ENCODE measurements at regions not wholly inside any gene's neighbourhood (a gene's known extent, or its start where the extent isn't known, plus 50 kb on each side); places are given as distances from the start of the nearest gene placed in this dataset.

- H3K27ac Mint-ChIP-seq = peak overlapping the region; percentile 25 to 83
- Histone ChIP-seq H3K4me1 (ENCODE audit: control insufficient read depth in 1 of 2, extremely low read depth in 1 of 2, insufficient read depth in 2 of 2, low read length in 2 of 2) (peaks cover 13 to 44% of the 10 kb centered on the region in 2 experiments), H3K27ac (ENCODE audit: low read length) (no peak overlapping the region), H3K36me3 (ENCODE audit: control insufficient read depth in 2 of 2, extremely low read depth in 1 of 2, insufficient read depth in 1 of 2, low read length in 1 of 2) (no peaks in the 10 kb centered on the region), H3K27me3 (replicated peaks in 1 of 2; ENCODE audit: control insufficient read depth in 2 of 2, extremely low read depth in 1 of 2, insufficient read depth in 2 of 2, low read length in 1 of 2) (no peaks in the 10 kb centered on the region), H3K4me3 (ENCODE audit: control insufficient read depth in 1 of 2, extremely low read depth in 1 of 2, low read length in 1 of 2) (no peak overlapping the region), H3K9me3 (no peaks in the 10 kb centered on the region)
- H3K36me3 Mint-ChIP-seq = no peaks in the 10 kb centered on the region
- no peaks in the 10 kb centered on the region for H3K27me3 Mint-ChIP-seq
- ChIA-PET POLR2A (interaction anchor here (0.5 to 1.0 kb wide), 2 partner anchors 15 to 25 kb away, joined by 3 read pairs; a partner anchor contains a TSS), CTCF (interaction anchor here (0.5 to 1.0 kb wide), 4 partner anchors 11 to 77 kb away, joined by 3 to 4 read pairs (median 3); a partner anchor contains a TSS)
- H3K4me3 Mint-ChIP-seq = peak overlapping the region; percentile 20 to 63 (median 43)
- H3K4me1 Mint-ChIP-seq = peaks cover 25 to 37% (median 29%) of the 10 kb centered on the region in 3 donors
- ATAC-seq (replicated peaks in 1 of 4) = no peak
- 98% methylated on average over 8 of the region's 16 CpGs for WGBS (ENCODE audit: insufficient coverage)
- no peaks in the 10 kb centered on the region for H3K9me3 Mint-ChIP-seq
- no peak for DNase-seq
Measured at GRCh38 chr6:26200918-26201721, 113.9 kb downstream of the HFE start.

- DNase-seq (no peak), ATAC-seq (replicated peaks in 1 of 4) (no peak)
- H3K36me3 ChIP-seq (ENCODE audit: control insufficient read depth in 2 of 2, extremely low read depth in 1 of 2, insufficient read depth in 1 of 2, low read length in 1 of 2) = no peaks in the 10 kb centered on the region
- no peaks in the 10 kb centered on the region for H3K9me3 ChIP-seq
- H3K27ac ChIP-seq (ENCODE audit: low read length) = no peak overlapping the region
- H3K4me3 ChIP-seq (ENCODE audit: control insufficient read depth in 1 of 2, extremely low read depth in 1 of 2, low read length in 1 of 2) = no peak overlapping the region
- Mint-ChIP-seq H3K36me3 (no peaks in the 10 kb centered on the region), H3K27ac (no peak overlapping the region), H3K9me3 (no peaks in the 10 kb centered on the region), H3K4me1 (peaks cover 25 to 35% (median 29%) of the 10 kb centered on the region in 3 donors), H3K27me3 (no peaks in the 10 kb centered on the region), H3K4me3 (no peak overlapping the region)
- 100% methylated on average over 5 of the region's 6 CpGs for WGBS (ENCODE audit: insufficient coverage)
- no peaks in the 10 kb centered on the region for H3K27me3 ChIP-seq (replicated peaks in 1 of 2; ENCODE audit: control insufficient read depth in 2 of 2, extremely low read depth in 1 of 2, insufficient read depth in 2 of 2, low read length in 1 of 2)
- CTCF ChIA-PET = no interaction called here
- POLR2A ChIA-PET = interaction anchor here (1.8 to 6.6 kb wide), 2 partner anchors 14 kb away, joined by 8 to 216 read pairs; a partner anchor contains a TSS
- peaks cover 17 to 39% of the 10 kb centered on the region in 2 experiments for H3K4me1 ChIP-seq (ENCODE audit: control insufficient read depth in 1 of 2, extremely low read depth in 1 of 2, insufficient read depth in 2 of 2, low read length in 2 of 2)
Measured at GRCh38 chr6:26202201-26202611, 115.0 kb downstream of the HFE start.

GRCh38 chr6:26202811-26203583 is 115.8 kb downstream of the HFE start:
- CTCF ChIA-PET = interaction anchor here (0.6 to 1.2 kb wide), 5 partner anchors 14 to 133 kb away, joined by 3 to 5 read pairs (median 4); a partner anchor contains a TSS
- Mint-ChIP-seq H3K4me3 (peak overlapping the region in 2 of 3 donors; percentile 24 to 28), H3K9me3 (no peaks in the 10 kb centered on the region), H3K27ac (peak overlapping the region; percentile 69 to 78), H3K4me1 (peaks cover 25 to 32% (median 25%) of the 10 kb centered on the region in 3 donors), H3K36me3 (no peaks in the 10 kb centered on the region), H3K27me3 (no peaks in the 10 kb centered on the region)
- no peak overlapping the region for H3K27ac ChIP-seq (ENCODE audit: low read length)
- no peaks in the 10 kb centered on the region for H3K36me3 ChIP-seq (ENCODE audit: control insufficient read depth in 2 of 2, extremely low read depth in 1 of 2, insufficient read depth in 1 of 2, low read length in 1 of 2)
- DNase-seq (no peak), ATAC-seq (replicated peaks in 1 of 4) (no peak)
- POLR2A ChIA-PET = interaction anchor here (0.8 to 6.6 kb wide), 7 partner anchors 9 to 159 kb away, joined by 3 to 216 read pairs (median 3); a partner anchor contains a TSS
- WGBS (ENCODE audit: insufficient coverage) = 100% methylated on average over 2 of the region's 8 CpGs
- no peaks in the 10 kb centered on the region for H3K9me3 ChIP-seq
- no peak overlapping the region for H3K4me3 ChIP-seq (ENCODE audit: control insufficient read depth in 1 of 2, extremely low read depth in 1 of 2, low read length in 1 of 2)
- no peaks in the 10 kb centered on the region for H3K27me3 ChIP-seq (replicated peaks in 1 of 2; ENCODE audit: control insufficient read depth in 2 of 2, extremely low read depth in 1 of 2, insufficient read depth in 2 of 2, low read length in 1 of 2)
- H3K4me1 ChIP-seq (ENCODE audit: control insufficient read depth in 1 of 2, extremely low read depth in 1 of 2, insufficient read depth in 2 of 2, low read length in 2 of 2) = peaks cover 23 to 39% of the 10 kb centered on the region in 2 experiments

DNA sequence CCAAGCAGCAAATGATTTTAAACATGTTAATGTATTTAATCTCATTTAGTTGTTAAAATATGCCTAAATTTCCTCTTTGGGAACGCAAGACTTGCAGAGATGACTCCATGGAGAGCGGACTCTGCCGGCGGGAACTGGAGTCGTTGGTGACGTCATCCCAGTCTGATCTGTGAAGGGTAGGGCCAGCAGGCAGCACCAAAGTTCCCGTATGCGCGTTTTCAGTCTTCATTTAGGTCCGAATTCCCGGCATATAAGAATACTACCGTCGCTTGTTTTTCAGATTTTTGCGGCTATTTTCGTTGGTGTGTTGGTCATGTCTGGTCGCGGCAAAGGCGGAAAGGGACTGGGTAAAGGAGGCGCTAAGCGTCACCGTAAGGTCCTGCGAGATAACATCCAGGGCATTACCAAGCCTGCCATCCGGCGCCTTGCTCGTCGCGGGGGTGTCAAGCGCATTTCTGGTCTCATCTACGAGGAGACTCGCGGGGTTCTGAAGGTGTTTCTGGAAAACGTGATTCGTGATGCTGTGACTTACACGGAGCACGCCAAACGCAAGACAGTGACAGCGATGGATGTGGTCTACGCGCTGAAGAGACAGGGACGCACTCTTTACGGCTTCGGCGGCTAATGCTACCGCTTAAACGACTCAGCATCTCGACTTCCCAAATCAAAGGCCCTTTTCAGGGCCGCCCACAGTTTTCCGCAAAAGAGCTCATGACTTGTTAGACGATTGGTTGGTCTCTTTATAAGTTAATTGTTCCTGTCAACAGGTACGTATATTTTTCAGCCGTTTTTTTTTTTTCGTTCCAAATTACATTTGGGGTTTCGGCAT is 117.3 kb downstream of the HFE start:
- Mint-ChIP-seq H3K4me1 (peaks cover 17 to 28% (median 24%) of the 10 kb centered on the region in 3 donors), H3K27ac (no peak overlapping the region), H3K36me3 (no peaks in the 10 kb centered on the region), H3K9me3 (no peaks in the 10 kb centered on the region), H3K4me3 (no peak overlapping the region), H3K27me3 (no peaks in the 10 kb centered on the region)
- CTCF ChIA-PET = interaction anchor here (0.7 to 2.3 kb wide), 13 partner anchors 8 to 1692 kb away, joined by 3 to 20 read pairs (median 3); a partner anchor contains a TSS
- no peaks in the 10 kb centered on the region for H3K9me3 ChIP-seq
- DNase-seq (peak; percentile 73 to 96 (median 82)), ATAC-seq (replicated peaks in 1 of 4) (peak; percentile 63 to 70 (median 68))
- no peaks in the 10 kb centered on the region for H3K27me3 ChIP-seq (replicated peaks in 1 of 2; ENCODE audit: control insufficient read depth in 2 of 2, extremely low read depth in 1 of 2, insufficient read depth in 2 of 2, low read length in 1 of 2)
- H3K36me3 ChIP-seq (ENCODE audit: control insufficient read depth in 2 of 2, extremely low read depth in 1 of 2, insufficient read depth in 1 of 2, low read length in 1 of 2) = no peaks in the 10 kb centered on the region
- H3K27ac ChIP-seq (ENCODE audit: low read length) = peak overlapping the region; percentile 93
- peaks cover 23 to 37% of the 10 kb centered on the region in 2 experiments for H3K4me1 ChIP-seq (ENCODE audit: control insufficient read depth in 1 of 2, extremely low read depth in 1 of 2, insufficient read depth in 2 of 2, low read length in 2 of 2)
- peak overlapping the region; percentile 73 to 98 for H3K4me3 ChIP-seq (ENCODE audit: control insufficient read depth in 1 of 2, extremely low read depth in 1 of 2, low read length in 1 of 2)
- POLR2A ChIA-PET = interaction anchor here (0.6 to 6.6 kb wide), 36 partner anchors 8 to 1535 kb away, joined by 3 to 216 read pairs (median 6); a partner anchor contains a TSS
- WGBS (ENCODE audit: insufficient coverage) = 0% methylated on average over 44 of the region's 53 CpGs

DNA sequence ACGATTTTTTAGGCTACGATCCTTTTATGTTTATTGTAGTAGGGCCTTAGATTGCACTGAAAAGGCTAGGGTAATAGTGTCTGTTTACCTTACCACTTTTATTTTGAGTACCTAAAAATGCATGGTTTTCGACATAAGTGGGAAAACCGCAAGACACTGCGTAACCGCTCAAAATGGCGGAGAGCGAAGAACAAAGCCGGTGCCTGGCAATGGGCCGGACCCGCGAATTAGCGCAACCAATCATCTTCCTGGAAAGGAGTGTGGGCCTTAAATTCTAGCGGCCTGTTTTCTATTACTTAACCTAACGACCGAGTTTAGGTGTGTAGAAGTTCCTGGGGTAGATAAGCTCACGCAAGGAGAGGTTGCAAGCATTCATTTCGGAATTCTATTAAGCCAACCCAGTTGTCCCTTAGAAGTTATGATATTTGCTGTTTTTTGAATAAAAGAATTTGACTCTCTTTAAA is 118.0 kb downstream of the HFE start:
- Histone ChIP-seq H3K4me1 (ENCODE audit: control insufficient read depth in 1 of 2, extremely low read depth in 1 of 2, insufficient read depth in 2 of 2, low read length in 2 of 2) (peaks cover 19 to 30% of the 10 kb centered on the region in 2 experiments), H3K4me3 (ENCODE audit: control insufficient read depth in 1 of 2, extremely low read depth in 1 of 2, low read length in 1 of 2) (peak overlapping the region; percentile 73 to 98), H3K27ac (ENCODE audit: low read length) (peak overlapping the region; percentile 93), H3K27me3 (replicated peaks in 1 of 2; ENCODE audit: control insufficient read depth in 2 of 2, extremely low read depth in 1 of 2, insufficient read depth in 2 of 2, low read length in 1 of 2) (no peaks in the 10 kb centered on the region), H3K9me3 (no peaks in the 10 kb centered on the region), H3K36me3 (ENCODE audit: control insufficient read depth in 2 of 2, extremely low read depth in 1 of 2, insufficient read depth in 1 of 2, low read length in 1 of 2) (no peaks in the 10 kb centered on the region)
- Mint-ChIP-seq H3K27me3 (no peaks in the 10 kb centered on the region), H3K4me3 (no peak overlapping the region), H3K9me3 (no peaks in the 10 kb centered on the region), H3K36me3 (no peaks in the 10 kb centered on the region), H3K27ac (no peak overlapping the region), H3K4me1 (peaks cover 11 to 21% (median 18%) of the 10 kb centered on the region in 3 donors)
- ChIA-PET POLR2A (interaction anchor here (0.5 to 6.6 kb wide), 32 partner anchors 8 to 1534 kb away, joined by 3 to 216 read pairs (median 6); a partner anchor contains a TSS), CTCF (interaction anchor here (0.7 to 2.3 kb wide), 13 partner anchors 9 to 1691 kb away, joined by 3 to 20 read pairs (median 3); a partner anchor contains a TSS)
- WGBS (ENCODE audit: insufficient coverage) = 0% methylated on average over 8 of the region's 18 CpGs
- DNase-seq (peak; percentile 51 to 92 (median 86)), ATAC-seq (replicated peaks in 1 of 4) (peak; percentile 68 to 70 (median 68))
